NCI-H2107 treated with DMSO at 0.1 percent for 48 hours (cell line): ENCODE measurements at regions not wholly inside any gene's neighbourhood (a gene's known extent, or its start where the extent isn't known, plus 50 kb on each side); places are given as distances from the start of the nearest gene placed in this dataset.

Experiments used
- DNase-seq: peaks from one replicate; lab custom pipeline; 2025; ENCODE audit not compliant: unreplicated experiment; lab: John Stamatoyannopoulos, UW

DNA sequence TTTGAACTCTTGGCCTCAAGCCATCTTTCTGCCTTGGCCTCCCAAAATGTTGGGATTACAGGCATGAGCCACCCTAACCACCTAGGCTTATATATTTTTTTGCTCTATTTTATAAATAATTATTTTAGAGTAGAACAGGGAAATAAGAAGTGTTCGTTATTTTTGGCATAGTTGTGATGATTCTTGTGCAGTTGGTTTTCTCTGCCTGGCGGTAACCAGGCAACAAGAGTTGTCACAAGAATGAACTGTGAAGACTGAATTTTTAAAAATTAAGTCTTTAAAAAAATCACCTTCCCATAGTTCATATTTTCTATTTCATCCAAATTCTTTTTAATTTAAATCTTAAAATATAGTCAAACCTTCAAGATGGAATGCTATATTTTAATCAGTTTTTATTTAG, 310.2 kb downstream of the ARL6IP6 start:
- no peak for DNase-seq

DNA sequence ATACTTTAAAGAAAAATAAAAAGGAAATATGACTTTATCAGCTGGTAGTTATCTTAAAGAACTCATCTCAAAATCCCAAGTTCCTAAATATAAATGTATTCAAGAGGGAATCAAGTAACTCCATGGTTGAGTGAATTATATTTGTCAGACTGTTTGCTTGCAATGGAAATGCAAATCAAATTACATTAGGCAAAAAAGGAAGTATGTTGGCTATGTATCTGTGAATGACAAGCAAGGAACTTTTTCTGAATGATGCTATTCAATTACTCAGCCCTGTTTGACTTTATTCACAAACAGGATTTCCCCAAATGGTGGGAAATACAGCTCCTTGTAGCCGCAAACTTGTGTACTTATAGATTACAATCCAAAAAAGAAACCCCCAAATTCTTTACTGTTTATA, 309.1 kb downstream of the ARL6IP6 start:
- DNase-seq, result no peak

DNA sequence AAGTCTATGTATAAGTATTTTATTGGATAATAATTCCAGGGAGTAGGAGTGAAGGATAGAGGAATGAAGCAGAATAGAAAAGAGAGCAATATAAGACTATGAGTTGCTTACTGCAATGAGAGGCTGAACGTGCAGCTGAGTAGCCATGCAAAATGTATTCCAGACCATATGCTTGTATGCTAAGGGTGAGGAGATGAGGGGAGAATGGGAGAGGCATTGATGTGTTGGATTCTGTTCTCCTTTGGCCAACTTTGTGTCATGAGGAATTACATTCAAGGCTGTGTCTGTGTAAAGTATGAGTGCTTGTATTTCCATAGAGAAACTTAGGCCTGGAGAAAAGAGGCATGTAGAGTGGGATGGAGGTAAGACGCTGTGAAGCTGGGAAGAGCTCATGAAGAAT, 301.8 kb downstream of the ARL6IP6 start:
- DNase-seq, result no peak

DNA sequence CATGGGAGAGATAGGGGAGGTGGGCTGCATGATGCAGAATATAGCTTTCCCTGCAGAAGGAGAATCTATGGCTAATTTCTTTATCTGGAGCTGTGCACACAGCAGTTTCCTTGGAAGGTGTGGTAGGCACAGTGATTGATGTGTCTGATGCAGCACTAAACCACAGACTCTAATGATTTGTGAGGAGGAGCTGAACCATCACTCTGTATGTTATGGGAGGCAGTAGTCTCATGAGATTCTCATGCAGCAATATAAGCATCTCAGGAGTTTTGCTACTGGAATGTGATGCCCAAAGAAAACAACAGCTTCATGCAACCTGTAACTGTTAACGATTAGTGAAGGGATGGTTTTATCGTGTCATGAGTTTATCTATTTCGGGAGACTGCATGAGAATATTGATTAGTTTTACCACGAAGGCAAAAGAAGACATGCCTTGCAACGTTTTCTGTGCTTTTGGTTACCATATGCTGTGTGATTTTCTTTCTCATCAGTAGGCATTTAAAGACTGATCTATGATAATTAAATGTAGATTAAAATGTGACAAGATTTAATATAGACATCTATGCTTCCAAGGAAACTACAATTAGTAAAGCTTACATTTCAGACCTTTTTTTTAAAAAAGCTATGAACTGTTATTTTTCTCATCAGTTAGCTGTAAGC, 286.8 kb downstream of the ARL6IP6 start:
- no peak for DNase-seq

DNA sequence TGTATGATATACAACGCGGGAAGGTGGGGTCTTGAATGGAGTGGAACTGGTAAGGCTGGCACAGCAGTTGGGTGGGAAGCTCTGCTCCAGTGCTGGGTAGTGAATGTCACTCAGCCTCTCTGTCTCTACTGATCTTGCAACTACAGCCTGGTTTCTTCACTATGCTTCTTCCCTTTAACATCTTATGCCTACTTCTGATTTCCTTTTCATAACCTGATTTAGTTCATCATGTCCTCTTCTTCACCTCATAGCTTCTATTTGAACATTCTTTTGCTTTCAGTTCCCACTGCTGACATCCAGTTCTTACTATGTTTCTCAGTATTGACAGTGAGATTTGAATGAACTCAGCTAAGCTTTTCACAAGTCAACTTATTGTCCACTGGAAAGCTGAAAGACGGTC, 286.2 kb downstream of the ARL6IP6 start:
- no peak for DNase-seq

DNA sequence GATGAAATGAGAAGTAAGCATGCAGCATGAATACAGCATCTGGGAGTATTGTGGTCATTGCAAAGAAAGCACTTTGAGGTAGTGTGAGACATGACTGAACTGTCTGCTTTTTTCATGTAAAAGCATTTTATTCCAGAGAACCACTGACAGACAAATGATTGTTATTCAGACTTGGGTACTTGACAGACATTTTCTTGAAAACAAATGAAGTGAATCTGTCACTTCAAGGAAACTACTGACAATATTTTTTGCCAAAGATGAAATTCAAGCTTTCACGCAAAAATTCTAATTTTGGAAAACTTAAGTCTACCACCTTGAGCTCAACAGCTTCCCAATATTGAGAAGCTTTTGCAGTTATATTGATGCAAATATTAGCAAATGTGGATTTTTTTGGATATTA, 255.7 kb downstream of the ARL6IP6 start:
- no peak for DNase-seq

DNA sequence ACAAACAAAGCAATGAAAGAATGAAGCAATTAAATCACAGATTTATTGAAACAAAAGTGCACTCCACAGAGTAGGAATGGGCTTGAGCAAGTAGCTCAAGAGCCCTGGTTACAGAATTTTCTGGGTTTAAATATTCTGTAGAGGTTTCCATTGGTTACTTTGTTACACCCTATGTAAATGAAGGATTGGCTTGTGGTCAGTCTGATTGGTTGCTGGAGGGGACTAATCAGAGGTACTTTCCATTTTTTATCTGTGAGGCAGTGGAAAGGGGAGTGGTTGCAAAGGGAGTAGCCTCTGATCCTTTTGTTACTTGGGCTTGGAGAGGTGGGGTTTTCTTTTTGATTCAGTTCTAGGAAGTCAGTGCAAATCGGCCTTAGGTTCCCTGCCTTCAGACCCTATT, 253.3 kb downstream of the ARL6IP6 start:
- no peak for DNase-seq

DNA sequence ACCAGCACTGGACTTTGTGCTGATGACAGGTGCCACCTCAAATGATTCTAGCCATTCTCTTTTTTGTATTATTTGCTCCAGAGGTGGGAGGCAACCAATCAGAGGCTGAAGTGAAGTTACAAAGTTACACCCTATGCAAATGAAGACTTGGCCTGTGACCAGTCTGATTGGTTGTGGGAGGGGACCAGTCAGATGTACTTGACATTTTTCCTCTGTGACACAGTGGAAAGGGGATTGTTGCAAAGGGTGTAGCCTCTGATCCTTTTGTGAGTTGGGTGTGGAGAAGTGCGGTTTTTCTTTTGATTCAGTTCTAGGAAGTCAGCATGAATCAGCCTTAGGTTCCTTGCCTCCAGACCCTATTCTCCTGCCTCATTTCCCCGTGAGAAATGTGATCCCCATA, 244.0 kb downstream of the ARL6IP6 start:
- DNase-seq, result no peak

DNA sequence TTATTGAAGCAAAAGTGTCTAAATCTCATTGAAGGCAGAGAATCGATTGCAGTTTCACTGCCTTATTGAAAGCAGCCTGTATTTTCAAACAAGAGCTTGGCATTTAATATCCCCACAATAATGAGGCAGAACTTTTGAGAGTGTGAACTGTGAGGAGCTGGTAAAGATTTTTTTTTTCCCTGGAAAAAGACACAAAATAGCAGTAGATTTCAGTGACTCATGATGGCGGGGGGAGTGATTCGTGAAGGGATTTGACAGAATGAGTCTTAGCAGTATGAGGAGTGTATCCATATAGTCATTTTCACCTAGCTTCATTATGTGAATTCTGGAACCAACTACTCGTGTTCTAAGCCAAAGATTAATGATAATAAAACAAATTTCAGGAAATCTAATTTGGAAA, 242.9 kb downstream of the ARL6IP6 start:
- no peak for DNase-seq

DNA sequence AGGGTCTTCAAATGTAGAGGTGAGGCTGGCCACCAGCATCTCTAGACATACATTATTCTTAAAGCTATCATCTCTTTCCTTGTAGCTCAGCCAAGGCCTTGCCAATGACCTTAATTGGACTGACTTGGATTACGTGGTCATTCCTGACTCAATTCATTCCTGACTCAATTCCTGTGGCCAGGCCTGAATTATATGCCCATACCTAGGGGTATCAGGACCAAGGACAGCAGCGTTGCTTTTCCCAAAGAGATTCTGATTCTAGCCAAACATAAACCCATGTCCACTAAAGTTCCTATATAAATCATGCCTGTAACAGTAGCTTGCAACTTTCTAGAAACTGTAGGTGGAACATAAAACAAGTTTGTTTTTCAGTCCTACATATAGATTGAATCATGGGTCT, 231.7 kb downstream of the ARL6IP6 start:
- DNase-seq, result no peak

DNA sequence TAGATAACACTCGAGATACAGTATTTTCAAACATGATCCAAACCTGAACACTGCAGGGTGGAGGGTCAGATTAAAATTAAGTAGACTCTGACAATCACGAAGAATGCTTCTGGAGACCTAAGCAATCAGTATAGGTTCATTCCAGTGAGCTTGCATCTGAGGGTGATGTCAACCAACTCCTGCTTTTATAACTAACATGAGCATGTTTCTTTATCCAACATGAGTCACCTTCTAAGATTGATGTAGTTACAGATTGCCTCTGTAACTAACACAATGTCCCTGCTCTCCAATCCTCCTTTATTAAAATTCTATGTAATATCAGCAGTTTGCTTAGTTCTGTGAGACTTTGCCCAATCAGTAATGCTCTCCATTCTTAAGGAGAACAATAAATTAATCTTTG, 225.7 kb downstream of the ARL6IP6 start:
- no peak for DNase-seq

DNA sequence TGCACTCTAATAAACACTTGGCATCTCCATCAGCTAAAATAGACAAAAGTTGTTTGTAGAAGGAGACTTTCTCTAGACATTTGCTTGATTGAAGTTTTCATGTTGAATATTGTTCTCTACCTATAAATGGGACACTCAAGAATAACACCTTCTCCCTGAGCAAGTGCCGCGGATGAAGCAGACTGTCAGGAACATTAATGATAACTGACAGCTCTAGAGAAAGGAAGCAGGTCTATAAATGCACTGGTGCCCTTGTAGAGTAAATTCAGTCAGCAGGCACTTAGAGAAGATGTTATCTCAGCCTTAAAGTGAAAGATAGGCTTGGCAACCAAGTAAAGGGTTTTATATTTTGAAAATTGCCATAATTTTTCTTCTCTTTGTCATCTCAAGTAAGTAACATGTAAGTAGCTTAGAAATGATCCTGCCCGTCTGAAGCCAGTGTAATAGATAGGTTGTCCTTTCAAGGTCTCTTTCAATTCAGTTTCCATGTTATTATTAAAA, 224.6 kb downstream of the ARL6IP6 start:
- no peak for DNase-seq

DNA sequence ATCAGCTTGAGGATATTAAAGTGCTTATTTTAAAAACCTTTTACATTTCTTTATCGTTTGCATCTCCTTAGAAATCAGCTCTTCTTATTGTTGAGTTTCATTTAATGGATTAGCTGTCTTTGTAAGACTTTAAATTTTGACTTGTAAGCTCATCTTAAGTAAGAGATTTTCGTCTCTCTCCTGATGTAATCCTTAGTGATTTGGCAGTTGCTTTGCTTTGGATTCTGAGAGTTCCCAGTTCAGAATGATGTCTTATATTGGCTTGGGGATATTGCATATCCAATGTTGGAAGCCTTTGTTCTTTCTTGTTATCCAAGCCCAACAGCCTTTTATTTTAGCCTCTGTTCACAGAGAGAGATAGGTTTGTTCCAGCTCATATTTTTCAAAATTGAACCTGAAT, 212.1 kb downstream of the ARL6IP6 start:
- DNase-seq, result no peak

DNA sequence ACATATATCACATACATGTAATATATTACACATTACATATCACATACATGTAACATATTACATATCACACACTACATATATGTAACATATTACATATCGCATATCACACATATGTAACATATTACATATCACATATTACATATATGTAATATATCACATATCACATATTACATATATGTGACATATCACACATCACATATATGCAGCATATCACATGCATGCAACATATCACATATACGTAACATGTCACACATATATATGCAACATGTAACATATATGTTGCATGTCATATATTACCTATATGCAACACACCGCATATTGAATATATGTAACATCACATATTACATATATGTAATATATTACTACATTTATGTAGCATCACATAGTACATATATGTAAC, 211.2 kb downstream of the ARL6IP6 start:
- no peak for DNase-seq

DNA sequence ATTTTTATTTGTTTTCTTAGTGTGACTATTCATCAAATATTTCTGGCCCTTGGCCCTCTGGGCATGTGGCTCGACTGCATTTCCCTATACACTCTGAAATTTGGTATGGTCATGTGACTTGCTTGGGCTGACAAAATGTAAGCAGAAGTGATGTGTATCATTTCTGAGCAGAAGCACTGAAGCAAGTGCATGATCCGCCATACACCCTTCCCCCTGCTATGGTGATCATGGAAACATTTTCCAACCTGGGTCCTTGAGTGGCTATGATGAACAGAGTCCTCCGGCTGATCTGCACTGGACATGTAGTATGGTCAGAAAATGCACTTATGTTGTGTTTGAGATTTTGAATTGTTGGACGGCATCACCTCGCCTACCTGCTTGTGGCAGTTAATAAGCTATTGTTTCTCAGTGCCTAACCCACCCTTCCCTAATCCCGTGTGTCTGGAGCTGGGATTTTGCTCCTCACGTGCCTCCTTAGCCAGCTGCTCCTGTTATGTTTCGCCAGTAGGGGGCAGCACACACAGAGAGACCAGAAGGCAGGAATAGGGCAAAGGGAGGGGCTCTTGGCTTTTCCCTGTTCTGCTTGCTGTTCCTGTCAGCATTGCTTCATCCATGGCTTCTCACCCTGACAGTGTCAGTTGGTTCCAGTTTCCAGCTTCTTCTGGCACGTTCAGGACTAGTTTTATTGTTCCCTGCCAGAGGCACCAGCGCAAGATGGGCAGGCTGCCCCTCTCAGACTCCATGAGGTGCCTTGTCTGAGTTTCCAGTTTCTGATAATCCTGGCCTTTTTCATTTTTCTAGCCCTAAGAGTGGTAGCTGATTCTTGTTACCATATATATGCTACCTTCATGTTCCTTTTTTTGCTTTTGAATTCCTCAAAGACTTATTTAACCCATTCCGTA, 207.4 kb downstream of the ARL6IP6 start:
- peak; percentile 7 for DNase-seq

DNA sequence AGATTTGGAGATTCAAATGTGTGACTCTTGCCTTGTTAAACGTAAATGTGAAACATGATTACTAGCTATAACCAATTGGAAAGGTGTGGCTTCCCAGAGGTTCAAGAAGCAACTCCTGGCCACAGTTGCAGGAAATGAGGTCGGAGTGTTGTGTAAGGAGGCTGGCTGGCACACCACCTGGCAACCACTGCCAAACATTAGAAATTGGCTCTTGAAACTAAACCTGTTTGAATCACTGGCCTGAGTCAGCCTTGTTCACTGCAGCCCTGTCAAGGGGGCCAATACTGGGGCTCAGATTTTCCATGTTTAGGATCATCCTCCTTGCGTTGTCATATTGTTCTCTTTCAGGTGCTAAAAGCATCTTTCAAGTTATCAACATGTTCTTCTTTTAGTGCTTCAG, 206.3 kb downstream of the ARL6IP6 start:
- DNase-seq, result no peak

DNA sequence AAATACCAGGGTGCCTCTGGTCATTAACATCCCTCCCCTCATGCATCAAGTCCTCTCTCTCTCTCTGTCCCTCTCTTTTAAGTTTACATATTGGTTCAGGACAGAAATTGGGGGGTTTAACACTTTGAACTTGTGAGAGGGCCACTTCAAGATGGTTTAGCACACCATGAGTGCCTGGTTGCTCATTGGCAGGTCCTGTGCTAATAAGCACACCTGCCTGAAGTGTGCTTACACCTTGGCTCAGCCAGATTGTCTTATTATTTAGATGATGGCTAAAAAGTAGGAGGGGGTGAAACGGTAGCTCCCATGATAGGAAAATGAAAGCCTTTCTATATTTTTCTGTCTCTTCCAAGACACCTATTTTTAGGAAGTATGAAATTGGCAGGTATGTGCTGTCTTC, 205.8 kb downstream of the ARL6IP6 start:
- DNase-seq, result no peak

DNA sequence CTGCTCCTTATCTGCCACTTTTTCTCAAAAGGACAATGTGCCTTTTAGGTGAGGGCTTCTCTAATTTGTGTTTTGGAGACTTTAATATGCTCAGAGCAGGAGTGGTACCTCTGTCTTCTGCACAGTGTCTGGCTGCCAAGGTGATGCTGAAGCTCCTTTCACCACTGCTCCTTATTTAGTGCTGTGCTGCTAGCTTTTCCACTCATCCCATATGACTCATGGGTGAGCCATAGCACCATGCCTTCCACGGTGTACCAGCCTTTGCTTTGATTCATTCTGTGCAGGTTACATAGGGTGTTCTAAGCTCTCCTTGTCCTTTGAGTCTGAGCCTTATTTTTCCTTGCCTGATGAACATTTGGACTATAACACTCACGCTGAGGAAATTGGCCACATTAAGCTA, 202.4 kb downstream of the ARL6IP6 start:
- DNase-seq, result no peak

DNA sequence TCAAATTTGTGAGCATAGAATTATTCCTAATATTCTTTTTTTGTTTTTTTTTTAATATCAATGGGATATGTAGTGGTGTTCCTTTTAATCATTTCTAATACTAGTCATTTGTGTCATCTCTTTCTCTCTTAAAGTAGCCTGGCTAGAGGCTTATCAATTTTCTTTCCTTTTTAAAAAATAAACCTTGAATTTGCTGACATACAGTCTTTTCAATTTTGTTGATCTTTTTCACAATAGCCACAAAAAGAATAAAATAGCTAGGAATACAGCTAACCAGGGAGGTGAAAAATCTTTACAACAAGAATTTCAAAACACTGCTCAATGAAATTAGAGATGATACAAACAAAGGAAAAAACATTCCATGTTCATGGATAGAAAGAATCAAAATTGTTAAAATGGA, 192.6 kb downstream of the ARL6IP6 start:
- DNase-seq, result no peak

DNA sequence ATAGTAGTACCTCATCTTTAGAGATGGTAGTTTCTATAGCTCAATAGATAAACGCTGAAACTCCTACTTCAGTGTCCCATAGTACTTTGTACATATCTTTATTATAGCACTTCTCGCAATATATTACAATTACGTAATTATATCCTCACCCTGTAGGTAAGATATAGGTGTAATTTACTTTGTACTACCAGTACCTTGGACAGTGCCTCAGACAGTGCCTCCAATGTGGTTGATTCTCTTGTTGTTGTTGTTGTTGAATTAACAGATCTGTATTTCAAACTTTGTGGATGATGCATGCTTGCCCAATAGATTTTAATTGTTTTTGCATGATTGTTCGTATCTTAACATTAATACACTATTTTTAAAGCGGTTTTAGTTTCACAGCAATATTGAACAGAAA, 188.6 kb downstream of the ARL6IP6 start:
- DNase-seq, result no peak

DNA sequence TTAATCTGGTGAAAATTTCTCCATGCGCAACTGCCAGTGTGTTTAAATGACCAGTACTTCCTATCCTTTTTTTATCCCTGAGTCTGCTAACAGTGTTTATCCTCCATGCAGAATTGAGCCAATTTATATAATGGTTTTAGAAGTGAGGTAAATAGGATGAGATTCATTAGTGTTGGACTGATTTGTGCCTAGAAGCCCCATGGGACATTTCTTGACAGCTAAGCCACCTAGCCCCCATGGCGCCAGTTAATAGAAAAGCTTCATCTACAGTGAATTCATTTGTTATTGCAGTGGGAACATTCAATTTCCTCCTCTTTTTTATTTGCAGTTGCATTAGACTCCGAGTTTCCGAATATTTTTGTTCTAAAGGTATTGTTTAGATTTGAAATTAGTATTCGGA, 175.6 kb downstream of the ARL6IP6 start:
- DNase-seq, result no peak

DNA sequence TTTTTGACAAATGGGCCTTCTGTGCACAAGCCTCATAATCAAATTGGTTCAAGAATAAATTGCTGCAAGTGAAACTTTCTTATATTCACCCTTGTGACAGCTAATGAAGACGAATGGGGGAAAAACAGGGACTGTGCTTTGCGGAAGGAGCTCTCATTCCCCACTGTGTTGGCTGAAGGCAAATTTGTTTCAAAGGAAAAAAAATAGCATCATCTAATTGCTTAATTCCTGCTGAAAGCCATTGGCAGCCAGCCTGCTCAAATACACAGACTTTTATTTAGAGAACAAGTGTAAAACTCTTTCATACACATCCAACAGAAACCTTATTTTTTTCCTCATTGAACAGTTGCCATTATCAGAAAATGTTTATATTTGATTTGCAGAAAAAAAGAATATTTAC, 172.3 kb downstream of the ARL6IP6 start:
- no peak for DNase-seq
